ENCODE measurements at regions not wholly inside any gene's neighbourhood (a gene's known extent, or its start where the extent isn't known, plus 50 kb on each side); places are given as distances from the start of the nearest gene placed in this dataset.
A peak's percentile ranks its signal among the peaks of the same experiment; 100 is the strongest.

- no peak for TF ChIP-seq CTCF (IDR thresholded peaks at IDR 0.05)
- no peak for TF ChIP-seq POLR2A (IDR thresholded peaks at IDR 0.05)
- H3K36me3 ChIP-seq, result no peaks in the 10 kb centered on the region
- DNase-seq, result no peak
- peak overlapping the region in 2 of 4 donors; percentile 48 to 83 for H3K27ac ChIP-seq
- peaks cover 0 to 4% (median 0%) of the 10 kb centered on the region in 4 donors for H3K4me1 ChIP-seq
- H3K9me3 ChIP-seq, result no peaks in the 10 kb centered on the region
- peak overlapping the region in 1 of 4 donors; percentile 16 for H3K4me3 ChIP-seq
- no peaks in the 10 kb centered on the region for H3K27me3 ChIP-seq
Measured at GRCh38 chr1:216902669-216903381, 179.6 kb upstream of the ESRRG start.

- no peak overlapping the region for H3K27ac ChIP-seq
- TF ChIP-seq POLR2A (IDR thresholded peaks at IDR 0.05) (no peak), CTCF (IDR thresholded peaks at IDR 0.05) (no peak)
- no peak for DNase-seq
- H3K9me3 ChIP-seq, result no peaks in the 10 kb centered on the region
- H3K4me3 ChIP-seq, result no peak overlapping the region
- H3K4me1 ChIP-seq, result peaks cover 0 to 4% (median 0%) of the 10 kb centered on the region in 4 donors
- H3K27me3 ChIP-seq, result no peaks in the 10 kb centered on the region
- H3K36me3 ChIP-seq, result no peaks in the 10 kb centered on the region
Measured at GRCh38 chr1:216900116-216900620, 176.9 kb upstream of the ESRRG start.

- Histone ChIP-seq H3K27ac (no peak overlapping the region), H3K4me3 (no peak overlapping the region), H3K36me3 (no peaks in the 10 kb centered on the region), H3K9me3 (no peaks in the 10 kb centered on the region), H3K4me1 (peaks cover 0 to 4% (median 0%) of the 10 kb centered on the region in 4 donors), H3K27me3 (no peaks in the 10 kb centered on the region)
- no peak for TF ChIP-seq POLR2A (IDR thresholded peaks at IDR 0.05)
- TF ChIP-seq CTCF (IDR thresholded peaks at IDR 0.05), result no peak
- no peak for DNase-seq
Measured at GRCh38 chr1:216898801-216899200, 175.6 kb upstream of the ESRRG start.

- no peaks in the 10 kb centered on the region for H3K4me1 ChIP-seq
- H3K27ac ChIP-seq, result no peak overlapping the region
- no peaks in the 10 kb centered on the region for H3K36me3 ChIP-seq
- H3K9me3 ChIP-seq, result no peaks in the 10 kb centered on the region
- H3K27me3 ChIP-seq, result no peaks in the 10 kb centered on the region
- no peak for DNase-seq
- H3K4me3 ChIP-seq, result no peak overlapping the region
- TF ChIP-seq CTCF (IDR thresholded peaks at IDR 0.05) (no peak), POLR2A (IDR thresholded peaks at IDR 0.05) (no peak)
Measured at GRCh38 chr1:216896146-216896545, 172.9 kb upstream of the ESRRG start.

- Histone ChIP-seq H3K9me3 (no peaks in the 10 kb centered on the region), H3K4me1 (no peaks in the 10 kb centered on the region), H3K27me3 (no peaks in the 10 kb centered on the region), H3K36me3 (no peaks in the 10 kb centered on the region), H3K27ac (no peak overlapping the region), H3K4me3 (no peak overlapping the region)
- DNase-seq, result no peak
- no peak for TF ChIP-seq CTCF (IDR thresholded peaks at IDR 0.05)
- no peak for TF ChIP-seq POLR2A (IDR thresholded peaks at IDR 0.05)
Measured at GRCh38 chr1:216894494-216894893, 171.3 kb upstream of the ESRRG start.
